ENCODE measurements at regions not wholly inside any gene's neighbourhood (a gene's known extent, or its start where the extent isn't known, plus 50 kb on each side); places are given as distances from the start of the nearest gene placed in this dataset.

- ATAC-seq (no peak), DNase-seq (no peak)
- intact Hi-C loops (cut with DNase I, micrococcal nuclease) = no loop called here
- Histone ChIP-seq H3K36me3 (ENCODE audit: low read depth) (no peaks in the 10 kb centered on the region), H3K4me3 (no peak overlapping the region), H3K4me1 (ENCODE audit: low read depth) (no peaks in the 10 kb centered on the region), H3K9me3 (no peaks in the 10 kb centered on the region)
- no peak for TF ChIP-seq CTCF (IDR thresholded peaks at IDR 0.05)
These were observed 163.1 kb upstream of the MIR17HG start for GRCh38 chr13:91184244-91184926.

GRCh38 chr13:91185294-91185863, 162.1 kb upstream of the MIR17HG start:
- DNase-seq (no peak), ATAC-seq (no peak)
- intact Hi-C loops (cut with DNase I, micrococcal nuclease) = no loop called here

GRCh38 chr13:91187522-91187921, 160.0 kb upstream of the MIR17HG start:
- no peak overlapping the region for H3K4me3 ChIP-seq
- no peaks in the 10 kb centered on the region for H3K36me3 ChIP-seq (ENCODE audit: low read depth)
- ATAC-seq = no peak
- H3K9me3 ChIP-seq = no peaks in the 10 kb centered on the region
- TF ChIP-seq CTCF (IDR thresholded peaks at IDR 0.05) = no peak
- intact Hi-C loops (cut with DNase I, micrococcal nuclease) = no loop called here
- no peak for DNase-seq
- no peaks in the 10 kb centered on the region for H3K4me1 ChIP-seq (ENCODE audit: low read depth)

More at GRCh38 chr13:91185294-91185863, 162.1 kb upstream of the MIR17HG start:
- no peak overlapping the region for H3K4me3 ChIP-seq
- no peaks in the 10 kb centered on the region for H3K9me3 ChIP-seq
- TF ChIP-seq CTCF (IDR thresholded peaks at IDR 0.05) = no peak
- H3K4me1 ChIP-seq (ENCODE audit: low read depth) = no peaks in the 10 kb centered on the region
- H3K36me3 ChIP-seq (ENCODE audit: low read depth) = no peaks in the 10 kb centered on the region

- Histone ChIP-seq H3K4me3 (no peak overlapping the region), H3K4me1 (ENCODE audit: low read depth) (no peaks in the 10 kb centered on the region), H3K36me3 (ENCODE audit: low read depth) (no peaks in the 10 kb centered on the region), H3K9me3 (no peaks in the 10 kb centered on the region)
- no peak for DNase-seq
- TF ChIP-seq CTCF (IDR thresholded peaks at IDR 0.05) = no peak
- intact Hi-C loops (cut with DNase I, micrococcal nuclease) = no loop called here
- ATAC-seq = no peak
These were observed 158.0 kb upstream of the MIR17HG start for GRCh38 chr13:91189506-91189905.

GRCh38 chr13:91193358-91193757, 154.1 kb upstream of the MIR17HG start:
- intact Hi-C loops (cut with DNase I, micrococcal nuclease) = no loop called here
- TF ChIP-seq CTCF (IDR thresholded peaks at IDR 0.05) = no peak

More at GRCh38 chr13:91193358-91193757, 154.1 kb upstream of the MIR17HG start:
- H3K4me1 ChIP-seq (ENCODE audit: low read depth) = no peaks in the 10 kb centered on the region
- ATAC-seq (no peak), DNase-seq (no peak)
- H3K4me3 ChIP-seq = no peak overlapping the region
- no peaks in the 10 kb centered on the region for H3K36me3 ChIP-seq (ENCODE audit: low read depth)
- H3K9me3 ChIP-seq = no peaks in the 10 kb centered on the region
